ENCODE measurements at regions not wholly inside any gene's neighbourhood (a gene's known extent, or its start where the extent isn't known, plus 50 kb on each side); places are given as distances from the start of the nearest gene placed in this dataset.

DNA sequence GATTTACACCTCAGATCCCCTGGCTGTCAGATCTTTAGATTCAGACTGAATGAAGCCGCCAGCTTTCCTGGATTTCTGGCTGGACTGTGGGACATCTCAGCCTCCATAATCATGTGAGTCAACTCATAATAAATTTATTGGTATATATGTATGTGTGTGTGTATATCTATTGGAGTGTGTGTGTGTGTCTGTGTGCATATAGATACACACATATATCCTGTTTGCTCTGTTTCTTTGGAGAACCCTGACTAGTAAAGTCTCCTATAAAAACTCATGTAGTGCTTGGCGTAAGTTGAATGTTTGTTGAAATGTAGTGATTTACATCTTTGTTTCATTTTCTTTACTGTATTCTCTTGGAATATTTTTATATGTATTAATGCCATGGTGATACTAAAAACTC is 499.5 kb upstream of the KLF12 start:
- no peak for TF ChIP-seq RXRA (IDR thresholded peaks at IDR 0.05; ENCODE audit: borderline replicate concordance, low read depth)
- no peak for TF ChIP-seq EP300 (IDR thresholded peaks at IDR 0.05; ENCODE audit: borderline replicate concordance in 1 of 2, low read depth in 1 of 2, low read length in 1 of 2)
